SK-N-SH (cell line): ENCODE measurements at regions not wholly inside any gene's neighbourhood (a gene's known extent, or its start where the extent isn't known, plus 50 kb on each side); places are given as distances from the start of the nearest gene placed in this dataset.

ENCODE experiments used
- ELF1 ChIP-seq: IDR thresholded peaks from 2 replicates; pipeline ENCODE4 v1.4.0; 2012
- FOXJ3 ChIP-seq: sonication (generic); formaldehyde crosslinking; IDR thresholded peaks from 2 replicates; pipeline ENCODE4 v1.5.1; 2020; ENCODE audit warnings: mild to moderate bottlenecking, missing genetic modification reagents
- JUND ChIP-seq: IDR thresholded peaks from 2 replicates; pipeline ENCODE4 v1.4.0; 2012
- NFIC ChIP-seq: IDR thresholded peaks from 2 replicates; pipeline ENCODE4 v1.4.0; 2012; ENCODE audit warnings: borderline replicate concordance
- NRF1 ChIP-seq: IDR thresholded peaks from 2 replicates; pipeline ENCODE4 v1.6.1; 2012; ENCODE audit warnings: low read depth, mild to moderate bottlenecking, low read length
- RAD21 ChIP-seq: IDR thresholded peaks from 2 replicates; pipeline ENCODE4 v1.6.1; 2012; ENCODE audit warnings: mild to moderate bottlenecking, low read length
- SMC3 ChIP-seq: IDR thresholded peaks from 2 replicates; pipeline ENCODE4 v1.6.1; 2012; ENCODE audit warnings: low read depth, low read length, improper control_type of control experiment
- TF ChIP-seq, protein P1 (sequence below): fragments of 200-600 bp; sonication (generic); IDR thresholded peaks from 2 replicates; pipeline ENCODE4 v1.6.1; 2017; ENCODE audit warnings: antibody characterized with exemption, mild to moderate bottlenecking, moderate library complexity
- TF ChIP-seq, protein P2 (sequence below): IDR thresholded peaks from 2 replicates; pipeline ENCODE4 v1.6.1; 2012; ENCODE audit warnings: mild to moderate bottlenecking, low read depth, low read length, moderate library complexity
- TF ChIP-seq, protein P3 (sequence below): IDR thresholded peaks from 2 replicates; pipeline ENCODE4 v1.4.0; 2012; ENCODE audit warnings: low read depth, borderline replicate concordance
- TF ChIP-seq, protein P4 (sequence below): IDR thresholded peaks from 2 replicates; pipeline ENCODE4 v1.4.0; 2012; ENCODE audit warnings: low read depth

DNA sequence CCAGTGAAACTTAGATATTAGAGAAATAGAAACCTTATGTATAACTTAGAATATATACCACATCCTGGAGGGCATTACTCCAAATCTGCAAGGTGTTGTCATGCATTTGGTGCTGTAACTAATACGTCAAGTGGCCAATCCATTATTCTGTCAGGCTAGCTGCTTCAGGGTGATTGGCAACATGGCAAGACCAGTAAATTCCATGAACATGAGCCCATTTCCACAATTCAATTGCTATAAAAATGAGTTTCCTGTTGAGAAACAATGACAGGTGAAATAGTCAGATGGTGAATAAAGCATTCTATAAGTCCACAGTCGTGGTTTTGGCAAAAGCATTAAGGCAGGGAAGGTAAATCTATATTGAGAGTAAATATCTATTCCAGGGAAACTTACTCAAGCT, 566.0 kb downstream of the ADGRL2 start:
- TF ChIP-seq JUND (no peak), NRF1 (no peak), FOXJ3 (CRISPR knock-in tag) (no peak), NFIC (no peak), ELF1 (no peak), RAD21 (no peak), SMC3 (no peak)
- TF ChIP-seq, protein P1, sequence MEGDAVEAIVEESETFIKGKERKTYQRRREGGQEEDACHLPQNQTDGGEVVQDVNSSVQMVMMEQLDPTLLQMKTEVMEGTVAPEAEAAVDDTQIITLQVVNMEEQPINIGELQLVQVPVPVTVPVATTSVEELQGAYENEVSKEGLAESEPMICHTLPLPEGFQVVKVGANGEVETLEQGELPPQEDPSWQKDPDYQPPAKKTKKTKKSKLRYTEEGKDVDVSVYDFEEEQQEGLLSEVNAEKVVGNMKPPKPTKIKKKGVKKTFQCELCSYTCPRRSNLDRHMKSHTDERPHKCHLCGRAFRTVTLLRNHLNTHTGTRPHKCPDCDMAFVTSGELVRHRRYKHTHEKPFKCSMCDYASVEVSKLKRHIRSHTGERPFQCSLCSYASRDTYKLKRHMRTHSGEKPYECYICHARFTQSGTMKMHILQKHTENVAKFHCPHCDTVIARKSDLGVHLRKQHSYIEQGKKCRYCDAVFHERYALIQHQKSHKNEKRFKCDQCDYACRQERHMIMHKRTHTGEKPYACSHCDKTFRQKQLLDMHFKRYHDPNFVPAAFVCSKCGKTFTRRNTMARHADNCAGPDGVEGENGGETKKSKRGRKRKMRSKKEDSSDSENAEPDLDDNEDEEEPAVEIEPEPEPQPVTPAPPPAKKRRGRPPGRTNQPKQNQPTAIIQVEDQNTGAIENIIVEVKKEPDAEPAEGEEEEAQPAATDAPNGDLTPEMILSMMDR: no peak
- TF ChIP-seq, protein P2, sequence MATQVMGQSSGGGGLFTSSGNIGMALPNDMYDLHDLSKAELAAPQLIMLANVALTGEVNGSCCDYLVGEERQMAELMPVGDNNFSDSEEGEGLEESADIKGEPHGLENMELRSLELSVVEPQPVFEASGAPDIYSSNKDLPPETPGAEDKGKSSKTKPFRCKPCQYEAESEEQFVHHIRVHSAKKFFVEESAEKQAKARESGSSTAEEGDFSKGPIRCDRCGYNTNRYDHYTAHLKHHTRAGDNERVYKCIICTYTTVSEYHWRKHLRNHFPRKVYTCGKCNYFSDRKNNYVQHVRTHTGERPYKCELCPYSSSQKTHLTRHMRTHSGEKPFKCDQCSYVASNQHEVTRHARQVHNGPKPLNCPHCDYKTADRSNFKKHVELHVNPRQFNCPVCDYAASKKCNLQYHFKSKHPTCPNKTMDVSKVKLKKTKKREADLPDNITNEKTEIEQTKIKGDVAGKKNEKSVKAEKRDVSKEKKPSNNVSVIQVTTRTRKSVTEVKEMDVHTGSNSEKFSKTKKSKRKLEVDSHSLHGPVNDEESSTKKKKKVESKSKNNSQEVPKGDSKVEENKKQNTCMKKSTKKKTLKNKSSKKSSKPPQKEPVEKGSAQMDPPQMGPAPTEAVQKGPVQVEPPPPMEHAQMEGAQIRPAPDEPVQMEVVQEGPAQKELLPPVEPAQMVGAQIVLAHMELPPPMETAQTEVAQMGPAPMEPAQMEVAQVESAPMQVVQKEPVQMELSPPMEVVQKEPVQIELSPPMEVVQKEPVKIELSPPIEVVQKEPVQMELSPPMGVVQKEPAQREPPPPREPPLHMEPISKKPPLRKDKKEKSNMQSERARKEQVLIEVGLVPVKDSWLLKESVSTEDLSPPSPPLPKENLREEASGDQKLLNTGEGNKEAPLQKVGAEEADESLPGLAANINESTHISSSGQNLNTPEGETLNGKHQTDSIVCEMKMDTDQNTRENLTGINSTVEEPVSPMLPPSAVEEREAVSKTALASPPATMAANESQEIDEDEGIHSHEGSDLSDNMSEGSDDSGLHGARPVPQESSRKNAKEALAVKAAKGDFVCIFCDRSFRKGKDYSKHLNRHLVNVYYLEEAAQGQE: no peak
- TF ChIP-seq, protein P3, sequence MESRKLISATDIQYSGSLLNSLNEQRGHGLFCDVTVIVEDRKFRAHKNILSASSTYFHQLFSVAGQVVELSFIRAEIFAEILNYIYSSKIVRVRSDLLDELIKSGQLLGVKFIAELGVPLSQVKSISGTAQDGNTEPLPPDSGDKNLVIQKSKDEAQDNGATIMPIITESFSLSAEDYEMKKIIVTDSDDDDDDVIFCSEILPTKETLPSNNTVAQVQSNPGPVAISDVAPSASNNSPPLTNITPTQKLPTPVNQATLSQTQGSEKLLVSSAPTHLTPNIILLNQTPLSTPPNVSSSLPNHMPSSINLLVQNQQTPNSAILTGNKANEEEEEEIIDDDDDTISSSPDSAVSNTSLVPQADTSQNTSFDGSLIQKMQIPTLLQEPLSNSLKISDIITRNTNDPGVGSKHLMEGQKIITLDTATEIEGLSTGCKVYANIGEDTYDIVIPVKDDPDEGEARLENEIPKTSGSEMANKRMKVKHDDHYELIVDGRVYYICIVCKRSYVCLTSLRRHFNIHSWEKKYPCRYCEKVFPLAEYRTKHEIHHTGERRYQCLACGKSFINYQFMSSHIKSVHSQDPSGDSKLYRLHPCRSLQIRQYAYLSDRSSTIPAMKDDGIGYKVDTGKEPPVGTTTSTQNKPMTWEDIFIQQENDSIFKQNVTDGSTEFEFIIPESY: no peak
- TF ChIP-seq, protein P4, sequence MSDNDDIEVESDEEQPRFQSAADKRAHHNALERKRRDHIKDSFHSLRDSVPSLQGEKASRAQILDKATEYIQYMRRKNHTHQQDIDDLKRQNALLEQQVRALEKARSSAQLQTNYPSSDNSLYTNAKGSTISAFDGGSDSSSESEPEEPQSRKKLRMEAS: no peak
